ENCODE measurements at regions not wholly inside any gene's neighbourhood (a gene's known extent, or its start where the extent isn't known, plus 50 kb on each side); places are given as distances from the start of the nearest gene placed in this dataset.
"Not testable (repeated sequence)": the region's sequence is repeated elsewhere in the genome, so short reads cannot be mapped to it uniquely, and the experiment has no call there.

DNA sequence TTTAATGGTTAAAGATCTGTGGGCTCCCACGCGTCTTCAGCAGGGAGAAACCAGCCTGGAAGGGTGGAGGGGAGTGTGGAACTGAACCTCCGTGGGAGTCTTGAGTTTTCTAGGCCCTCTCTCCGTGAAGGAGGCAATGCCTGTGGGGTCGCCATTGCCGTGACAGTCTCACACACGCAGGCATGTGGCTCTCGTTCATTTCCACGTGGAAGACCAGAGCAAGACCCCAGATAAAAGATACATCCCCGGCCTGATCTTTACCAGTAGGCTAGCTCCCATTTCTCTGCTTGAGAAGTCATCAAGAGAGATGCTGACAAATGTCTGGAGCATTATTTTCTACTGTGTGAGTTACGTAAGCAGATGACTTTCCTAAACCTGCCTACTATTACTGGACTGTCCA lies 491.7 kb upstream of the LMO3 start:
- no peak for DNase-seq (ENCODE audit: low spot score)

GRCh38 chr12:17084831-17085230 lies 478.9 kb upstream of the LMO3 start:
- no peak for DNase-seq (ENCODE audit: low spot score)

GRCh38 chr12:17079251-17079909 lies 473.4 kb upstream of the LMO3 start:
- no peak for DNase-seq (ENCODE audit: low spot score)

DNA sequence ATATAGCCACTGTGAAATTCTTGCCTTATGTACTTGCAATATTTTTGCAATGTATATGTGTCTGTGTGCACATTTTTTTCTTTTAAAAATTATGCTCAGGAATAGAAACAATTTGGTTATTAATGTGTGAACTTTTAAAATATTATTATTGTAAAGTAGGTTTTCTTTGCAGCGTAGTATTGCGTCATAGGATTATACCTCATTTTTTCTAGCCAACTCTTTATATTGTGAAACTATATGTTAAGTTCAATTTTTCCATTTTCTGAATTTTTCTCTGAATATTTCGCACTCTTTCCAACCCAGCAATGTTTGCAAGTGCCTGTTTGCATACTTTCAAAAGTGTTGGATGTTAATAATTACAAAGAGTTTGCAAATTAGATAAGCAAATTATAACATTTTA lies 471.6 kb upstream of the LMO3 start:
- no peak for DNase-seq (ENCODE audit: low spot score)

DNA sequence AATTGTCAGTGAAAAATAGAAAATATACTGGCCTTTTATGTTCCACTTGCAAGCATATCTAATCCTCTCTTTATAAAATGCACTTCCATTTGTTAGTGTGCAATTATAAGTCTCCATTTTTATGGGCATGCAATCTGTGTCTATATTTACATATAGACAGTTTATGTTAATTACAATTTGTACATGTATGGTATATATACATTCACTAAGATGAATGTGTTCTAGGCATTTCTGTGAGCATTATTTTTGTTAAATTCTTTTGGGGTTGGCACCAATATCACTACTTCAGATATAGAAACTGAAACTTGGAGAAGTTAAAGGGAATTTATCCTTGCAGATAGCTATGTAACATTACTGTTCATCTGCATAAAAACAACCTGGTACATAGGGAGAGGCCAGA lies 470.8 kb upstream of the LMO3 start:
- DNase-seq (ENCODE audit: low spot score) = no peak

GRCh38 chr12:17076028-17076744 lies 470.2 kb upstream of the LMO3 start:
- DNase-seq (ENCODE audit: low spot score) = no peak

- no peak for DNase-seq (ENCODE audit: low spot score)
Observed at GRCh38 chr12:17064834-17065233, 458.9 kb upstream of the LMO3 start.

DNA sequence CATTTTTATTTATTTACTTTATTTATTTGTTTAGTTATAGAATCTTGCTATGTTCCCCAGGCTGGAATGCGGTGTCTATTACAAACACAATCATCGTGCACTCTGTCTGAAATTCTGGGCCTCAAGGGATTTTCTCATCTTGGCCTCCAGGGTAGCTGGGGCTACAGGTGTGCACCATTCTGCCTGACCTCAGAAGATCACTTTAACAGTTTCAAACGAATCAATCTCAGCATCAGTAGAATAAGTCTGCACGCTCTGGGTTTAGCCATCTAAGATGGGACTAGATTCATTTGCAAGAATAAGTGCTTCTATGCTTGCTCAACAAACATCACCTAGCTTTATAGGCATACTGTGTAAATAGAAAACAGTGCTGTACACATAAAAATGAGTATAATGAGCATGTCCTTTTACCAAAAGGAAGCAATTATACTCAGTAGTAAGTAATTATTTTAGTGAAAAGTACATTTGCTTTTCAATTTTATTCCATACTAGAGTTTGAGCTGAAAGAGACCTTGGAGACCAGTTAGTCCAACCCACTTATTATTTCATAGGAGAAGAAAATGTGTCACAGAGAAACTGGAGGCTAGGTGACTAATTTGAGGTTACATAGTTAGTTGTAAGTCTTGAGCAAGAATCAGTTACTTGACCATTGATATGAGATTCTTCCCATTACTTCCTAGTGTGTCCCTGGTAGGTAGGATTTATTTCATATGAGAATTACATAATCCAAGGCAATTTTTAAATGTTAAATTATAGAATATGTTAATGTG lies 456.5 kb upstream of the LMO3 start:
- no peak for DNase-seq (ENCODE audit: low spot score)

- DNase-seq (ENCODE audit: low spot score) = no peak
Observed at GRCh38 chr12:17060260-17060659, 454.3 kb upstream of the LMO3 start.

- no peak for DNase-seq (ENCODE audit: low spot score)
Observed at GRCh38 chr12:17056546-17056945, 450.6 kb upstream of the LMO3 start.

GRCh38 chr12:17038923-17039322 lies 433.0 kb upstream of the LMO3 start:
- no peak for DNase-seq (ENCODE audit: low spot score)

GRCh38 chr12:17035372-17035771 lies 429.4 kb upstream of the LMO3 start:
- no peak for DNase-seq (ENCODE audit: low spot score)

DNA sequence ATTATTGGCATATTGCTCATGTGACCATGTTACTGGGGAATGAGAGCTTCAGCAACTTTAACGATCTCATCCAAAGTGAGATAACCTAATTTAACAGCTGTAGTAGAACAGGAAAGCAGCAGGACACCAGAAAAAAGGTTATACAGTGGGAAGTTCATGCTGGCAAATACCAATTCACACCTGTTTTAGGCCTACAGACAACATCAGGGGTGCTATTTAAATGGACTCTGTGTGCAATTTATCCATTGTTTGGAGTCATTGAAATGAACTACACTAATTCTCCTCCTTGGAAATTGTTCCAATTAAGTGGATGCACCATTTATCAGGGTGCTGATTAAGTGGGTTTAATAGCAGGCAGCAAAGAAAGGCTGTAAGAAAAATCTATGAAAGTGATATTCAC lies 424.4 kb upstream of the LMO3 start:
- no peak for DNase-seq (ENCODE audit: low spot score)

DNA sequence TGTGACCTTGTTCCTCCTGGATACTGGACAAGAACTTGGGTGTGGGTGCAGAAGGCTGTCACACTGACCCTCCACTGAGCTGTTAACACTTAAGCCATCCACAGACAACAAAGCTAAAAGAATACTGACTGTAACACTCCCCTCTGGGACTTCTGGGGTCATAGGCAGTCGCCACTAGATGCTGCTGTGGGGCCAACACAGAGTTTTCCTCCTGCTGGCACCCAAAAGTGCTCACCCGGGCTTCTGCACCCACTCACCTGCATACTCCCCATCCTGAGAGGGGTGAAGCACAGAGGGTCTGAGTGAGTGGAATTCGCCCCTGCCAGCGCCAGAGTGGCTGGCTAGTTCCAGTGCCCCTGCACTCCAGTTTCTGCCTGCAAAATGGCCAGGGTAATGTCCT lies 422.4 kb upstream of the LMO3 start:
- DNase-seq (ENCODE audit: low spot score) = no peak

- DNase-seq (ENCODE audit: low spot score) = not testable (repeated sequence)
Observed at GRCh38 chr12:17025424-17025823, 419.5 kb upstream of the LMO3 start.

- no peak for DNase-seq (ENCODE audit: low spot score)
Observed at GRCh38 chr12:17020765-17021164, 414.8 kb upstream of the LMO3 start.

- DNase-seq (ENCODE audit: low spot score) = no peak
Observed at GRCh38 chr12:17017402-17017801, 411.4 kb upstream of the LMO3 start.

DNA sequence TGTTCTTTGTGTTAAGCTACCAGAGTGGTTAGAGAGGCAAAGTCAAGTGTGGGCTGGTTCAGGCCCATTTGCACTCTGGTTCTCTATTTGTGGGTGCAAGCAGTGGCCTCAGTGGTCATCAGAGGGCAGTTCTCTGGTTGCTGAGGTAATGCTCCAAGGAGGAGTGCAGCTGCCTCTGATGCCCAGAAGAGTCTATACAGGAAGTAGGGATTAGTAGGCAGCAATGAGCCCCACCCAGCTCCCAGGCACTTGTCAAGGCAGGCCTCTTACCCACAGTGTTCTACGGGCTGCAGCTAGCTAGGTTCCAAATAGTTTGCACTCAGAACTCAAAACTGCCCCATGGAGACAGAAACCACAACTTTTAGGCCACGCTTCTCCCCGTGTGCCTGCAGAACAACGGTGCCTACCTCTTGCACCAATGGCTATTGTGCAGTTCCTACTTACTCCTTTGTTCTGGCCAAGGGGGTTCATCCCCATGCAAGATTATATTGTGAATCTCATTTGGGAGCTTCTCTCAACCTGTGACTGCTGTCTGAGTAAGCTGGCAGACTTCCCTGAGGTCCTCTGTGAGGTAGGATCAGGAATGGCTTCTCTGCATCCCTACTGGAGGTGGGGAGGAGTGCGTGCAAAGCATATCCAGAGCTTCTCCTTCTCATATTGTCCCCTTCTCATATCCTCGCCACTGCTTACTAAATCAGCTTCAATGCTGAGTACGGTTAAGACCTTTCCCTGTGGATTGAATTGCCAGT lies 410.3 kb upstream of the LMO3 start:
- DNase-seq (ENCODE audit: low spot score) = no peak

GRCh38 chr12:17015501-17015900 lies 409.5 kb upstream of the LMO3 start:
- DNase-seq (ENCODE audit: low spot score) = no peak

- not testable (repeated sequence) for DNase-seq (ENCODE audit: low spot score)
Observed at GRCh38 chr12:17007442-17008040, 401.6 kb upstream of the LMO3 start.

- DNase-seq (ENCODE audit: low spot score) = not testable (repeated sequence)
Observed at GRCh38 chr12:16998538-16998937, 392.6 kb upstream of the LMO3 start.

DNA sequence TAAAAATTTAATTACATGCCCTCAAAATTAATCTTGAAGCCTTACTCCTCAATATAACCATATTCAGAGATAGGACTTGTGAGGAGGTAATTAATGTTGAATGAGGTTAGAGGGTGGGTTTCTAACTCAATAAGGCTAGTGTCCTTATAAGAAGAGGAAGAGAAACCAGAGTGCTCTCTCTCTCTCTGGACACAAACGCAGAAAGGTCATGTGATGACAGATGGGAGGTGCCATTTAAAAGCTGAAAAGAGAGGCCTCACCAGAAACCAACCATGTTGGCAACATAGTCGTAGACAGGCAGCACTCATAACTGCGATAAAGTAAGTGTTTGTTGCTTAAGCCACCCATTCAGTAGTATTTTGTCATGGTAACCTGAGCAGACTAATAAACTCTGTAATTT lies 378.5 kb upstream of the LMO3 start:
- DNase-seq (ENCODE audit: low spot score) = no peak

All from germinal center (tissue), 1 donor.